Muscle layer of colon (tissue), 2 donors: ENCODE measurements at regions not wholly inside any gene's neighbourhood (a gene's known extent, or its start where the extent isn't known, plus 50 kb on each side); places are given as distances from the start of the nearest gene placed in this dataset.

ENCODE experiments used
- H3K27ac ChIP-seq: one replicate; pipeline ENCODE4 v1.7.0; 2013; ENCODE audit warnings: low read depth, mild to moderate bottlenecking, low read length, moderate library complexity
- H3K27me3 ChIP-seq, 2 donors: one replicate each; pipeline ENCODE4 v1.7.0; 2013; ENCODE audit warnings: low read length in 2 of 2, mild to moderate bottlenecking in 2 of 2; ENCODE audit not compliant: insufficient read depth in 2 of 2, control insufficient read depth in 1 of 2
- H3K36me3 ChIP-seq: one replicate; pipeline ENCODE4 v1.7.0; 2013; ENCODE audit warnings: mild to moderate bottlenecking, low read length; ENCODE audit not compliant: insufficient read depth
- H3K4me1 ChIP-seq: one replicate; pipeline ENCODE4 v1.7.0; 2013; ENCODE audit warnings: mild to moderate bottlenecking, low read length; ENCODE audit not compliant: insufficient read depth
- H3K4me3 ChIP-seq, 2 donors: one replicate each; pipeline ENCODE4 v1.7.0; 2013; ENCODE audit warnings: low read length in 2 of 2, low read depth in 1 of 2, mild to moderate bottlenecking in 1 of 2, moderate library complexity in 1 of 2
- H3K9ac ChIP-seq: one replicate; pipeline ENCODE4 v1.7.0; 2013; ENCODE audit warnings: low read length
- H3K9me3 ChIP-seq: one replicate; pipeline ENCODE4 v1.7.0; 2013; ENCODE audit warnings: mild to moderate bottlenecking, low read length
- donor health status: abdominal sarcoma.
- donor health status: Adenocarcinoma of cecum.

DNA sequence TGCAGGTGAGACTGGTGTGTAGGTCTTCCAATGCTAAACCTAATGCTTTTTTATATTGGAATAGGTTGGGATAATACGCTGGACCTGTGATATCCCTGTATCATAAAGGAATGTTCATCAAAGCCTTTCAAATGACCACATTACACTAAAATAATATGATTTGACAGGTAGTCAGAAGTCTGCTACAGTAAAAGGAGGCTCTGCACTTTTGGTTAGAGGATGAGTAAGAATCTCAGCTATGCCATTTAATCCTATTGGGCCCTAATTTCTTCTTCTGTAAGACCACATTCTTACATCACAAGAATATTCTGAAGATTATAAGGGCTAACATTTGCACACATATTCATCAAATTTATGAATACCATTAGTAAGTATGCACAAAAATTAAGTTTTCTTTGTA, 250.5 kb upstream of the FLRT2 start:
- Histone ChIP-seq H3K36me3 (no peaks in the 10 kb centered on the region), H3K4me3 (no peak overlapping the region), H3K27me3 (no peaks in the 10 kb centered on the region), H3K4me1 (no peaks in the 10 kb centered on the region), H3K27ac (no peak overlapping the region), H3K9ac (no peak overlapping the region), H3K9me3 (no peaks in the 10 kb centered on the region)

DNA sequence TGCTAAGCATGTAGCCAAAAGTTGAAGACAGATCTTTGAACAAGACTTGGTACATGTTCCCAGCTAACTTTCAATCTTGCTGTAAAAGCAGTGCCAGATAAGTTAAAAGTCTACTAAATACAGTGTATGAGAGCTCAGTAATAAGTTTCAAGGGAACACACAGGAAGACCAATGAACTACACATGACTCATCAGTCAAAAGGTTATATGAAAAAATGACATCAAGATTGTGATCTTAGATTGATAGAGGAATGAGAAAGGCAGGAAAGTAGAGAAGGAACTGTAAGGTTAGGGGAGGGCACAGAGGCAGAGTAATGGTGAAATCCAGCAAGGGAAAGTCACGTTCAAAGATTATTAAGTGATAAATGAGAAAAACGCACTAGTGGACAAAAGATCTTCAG, 249.9 kb upstream of the FLRT2 start:
- Histone ChIP-seq H3K4me1 (no peaks in the 10 kb centered on the region), H3K9ac (no peak overlapping the region), H3K27me3 (no peaks in the 10 kb centered on the region), H3K36me3 (no peaks in the 10 kb centered on the region), H3K4me3 (no peak overlapping the region), H3K9me3 (no peaks in the 10 kb centered on the region), H3K27ac (no peak overlapping the region)

DNA sequence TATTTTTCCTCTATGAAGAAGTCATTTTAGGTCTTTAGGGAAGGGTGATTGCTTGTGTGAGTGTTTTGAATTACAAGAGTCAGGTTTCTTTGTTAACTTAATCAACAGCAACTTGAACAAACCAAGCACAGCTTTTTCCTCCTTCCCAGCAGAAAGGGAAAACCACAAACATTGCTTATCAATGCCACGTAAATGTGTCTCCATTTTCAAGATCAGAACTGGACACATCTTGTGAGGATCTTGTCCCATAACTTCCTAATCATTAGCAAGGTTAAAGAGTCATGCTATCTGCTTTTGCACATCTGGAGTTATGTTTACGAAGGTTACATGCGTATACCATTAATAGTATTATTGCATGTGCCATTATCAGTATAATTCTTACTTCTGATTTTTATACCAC, 248.0 kb upstream of the FLRT2 start:
- no peak overlapping the region for H3K4me3 ChIP-seq
- H3K9ac ChIP-seq, result no peak overlapping the region
- no peaks in the 10 kb centered on the region for H3K36me3 ChIP-seq
- no peaks in the 10 kb centered on the region for H3K4me1 ChIP-seq
- no peaks in the 10 kb centered on the region for H3K9me3 ChIP-seq
- H3K27ac ChIP-seq, result no peak overlapping the region
- no peaks in the 10 kb centered on the region for H3K27me3 ChIP-seq

DNA sequence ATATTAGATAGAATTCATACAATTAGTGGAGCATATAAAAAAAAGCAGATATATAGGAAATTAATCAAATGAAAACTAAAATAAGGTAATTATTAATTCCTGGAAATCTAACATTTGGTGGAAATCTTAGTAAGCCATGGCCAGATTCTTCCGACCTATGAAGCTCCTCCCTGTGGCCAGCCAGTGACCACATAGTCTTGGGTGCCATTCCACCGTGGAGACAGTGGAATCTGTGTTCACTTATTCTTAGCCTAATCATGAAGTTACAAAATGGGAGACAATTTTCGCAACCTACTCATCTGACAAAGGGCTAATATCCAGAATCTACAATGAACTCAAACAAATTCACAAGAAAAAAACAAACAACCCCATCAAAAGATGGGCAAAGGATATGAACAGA, 241.9 kb upstream of the FLRT2 start:
- Histone ChIP-seq H3K4me1 (no peaks in the 10 kb centered on the region), H3K36me3 (no peaks in the 10 kb centered on the region), H3K27me3 (no peaks in the 10 kb centered on the region), H3K27ac (no peak overlapping the region), H3K9me3 (no peaks in the 10 kb centered on the region), H3K9ac (no peak overlapping the region), H3K4me3 (no peak overlapping the region)

DNA sequence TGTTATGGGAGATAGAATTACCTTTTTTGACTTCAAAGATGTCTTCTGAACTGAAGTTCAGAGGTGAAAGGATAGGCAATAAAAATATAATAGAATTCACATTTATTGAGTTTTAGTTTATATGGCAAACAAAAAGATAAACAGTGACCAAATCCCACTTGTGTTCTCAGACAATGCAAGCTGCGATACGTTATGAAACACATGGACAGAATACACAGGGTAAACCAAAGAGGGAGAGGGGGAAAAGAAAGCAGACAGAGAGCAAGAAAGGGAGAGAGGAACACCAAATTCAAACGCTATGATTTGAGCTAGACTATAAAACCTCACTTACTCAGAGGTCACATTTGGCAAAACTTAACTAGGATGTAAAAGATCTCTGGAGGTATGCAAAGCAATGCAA, 238.2 kb upstream of the FLRT2 start:
- H3K9me3 ChIP-seq, result no peaks in the 10 kb centered on the region
- H3K4me1 ChIP-seq, result no peaks in the 10 kb centered on the region
- H3K9ac ChIP-seq, result no peak overlapping the region
- no peak overlapping the region for H3K4me3 ChIP-seq
- no peaks in the 10 kb centered on the region for H3K27me3 ChIP-seq
- H3K27ac ChIP-seq, result no peak overlapping the region
- H3K36me3 ChIP-seq, result no peaks in the 10 kb centered on the region

DNA sequence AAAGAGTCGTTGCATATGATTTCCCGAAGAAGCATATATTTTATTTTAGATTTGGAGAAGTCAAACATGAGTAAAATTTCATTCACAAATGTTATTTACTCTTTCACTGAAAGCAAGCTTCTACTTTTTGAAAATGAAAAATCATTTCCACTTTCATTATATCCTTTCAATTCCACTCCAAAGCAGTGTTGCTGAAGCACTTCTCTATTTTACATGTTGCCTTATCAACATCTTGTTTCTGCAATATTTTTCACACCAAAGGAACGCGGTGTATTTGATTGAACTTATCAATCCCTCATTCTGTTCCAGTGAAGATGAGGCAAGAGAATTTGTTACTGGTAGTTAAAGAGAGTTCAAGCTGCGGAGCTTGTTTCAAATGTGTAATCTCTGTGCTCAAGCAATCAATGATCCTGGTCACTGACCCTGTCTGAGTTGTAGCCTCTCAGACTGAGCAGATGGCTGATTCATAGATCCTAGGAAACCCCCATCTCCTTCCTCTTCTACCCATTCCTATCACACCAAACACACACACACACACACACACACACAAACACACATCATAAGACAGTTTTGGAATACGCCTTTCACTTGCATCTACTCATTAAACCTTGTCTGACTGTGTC, 236.2 kb upstream of the FLRT2 start:
- no peaks in the 10 kb centered on the region for H3K27me3 ChIP-seq
- no peak overlapping the region for H3K9ac ChIP-seq
- no peaks in the 10 kb centered on the region for H3K4me1 ChIP-seq
- no peak overlapping the region for H3K4me3 ChIP-seq
- H3K36me3 ChIP-seq, result no peaks in the 10 kb centered on the region
- H3K9me3 ChIP-seq, result no peaks in the 10 kb centered on the region
- H3K27ac ChIP-seq, result no peak overlapping the region

DNA sequence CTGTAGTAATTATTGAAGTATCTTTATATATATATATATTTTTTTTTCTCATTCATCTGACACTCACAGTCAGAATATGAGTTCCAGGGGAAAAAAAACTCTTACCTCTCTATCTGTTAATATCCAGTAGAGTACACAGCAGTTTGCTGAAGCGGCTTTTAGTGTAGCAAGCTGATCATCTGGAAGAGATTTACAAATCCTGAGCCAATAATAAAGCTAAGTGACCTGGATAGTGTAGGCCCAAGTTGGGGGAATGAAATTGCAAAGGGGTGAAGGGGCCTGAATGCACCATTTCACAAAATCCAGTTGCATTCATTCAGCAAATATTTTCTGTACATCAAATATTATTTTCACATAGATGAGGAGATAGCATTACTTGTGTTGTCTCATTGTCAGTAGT, 234.6 kb upstream of the FLRT2 start:
- H3K27ac ChIP-seq, result no peak overlapping the region
- no peak overlapping the region for H3K9ac ChIP-seq
- no peak overlapping the region for H3K4me3 ChIP-seq
- no peaks in the 10 kb centered on the region for H3K36me3 ChIP-seq
- H3K27me3 ChIP-seq, result no peaks in the 10 kb centered on the region
- H3K4me1 ChIP-seq, result no peaks in the 10 kb centered on the region
- no peaks in the 10 kb centered on the region for H3K9me3 ChIP-seq

DNA sequence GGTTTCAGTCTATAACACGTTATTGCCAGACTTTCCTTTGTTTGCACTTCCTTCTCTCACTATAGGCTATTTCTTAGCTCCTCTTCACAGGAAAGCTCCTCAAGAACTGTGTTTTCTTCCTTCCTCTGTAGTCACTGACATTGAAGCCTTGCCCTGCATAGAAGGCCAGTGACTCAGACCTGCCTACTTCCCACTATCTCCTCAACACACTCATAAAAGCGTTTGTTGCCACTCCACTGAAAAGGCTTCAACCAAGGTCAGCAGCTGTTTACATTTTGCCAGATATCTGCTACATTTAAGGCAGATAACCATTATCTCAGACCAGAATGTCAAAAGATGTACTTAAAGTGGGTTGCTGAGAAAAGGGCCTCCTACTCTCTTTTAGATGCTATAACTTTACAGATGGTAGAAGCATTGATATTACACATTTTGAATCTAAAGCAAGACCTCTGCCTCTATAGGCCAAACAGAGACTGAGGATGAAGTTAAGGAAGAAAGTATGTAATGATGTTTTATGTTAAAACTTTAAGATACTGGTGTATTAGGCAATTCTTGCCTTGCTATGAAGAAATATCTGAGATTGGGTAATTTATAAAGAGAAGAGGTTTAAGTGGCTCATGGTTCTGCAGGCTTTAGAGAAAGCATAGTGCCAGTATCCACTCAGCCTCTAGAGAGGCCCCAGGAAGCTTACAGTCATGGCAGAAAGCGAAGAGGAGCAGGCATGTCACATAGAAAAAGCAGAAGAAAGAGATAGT, 233.3 kb upstream of the FLRT2 start:
- no peaks in the 10 kb centered on the region for H3K27me3 ChIP-seq
- no peaks in the 10 kb centered on the region for H3K9me3 ChIP-seq
- no peaks in the 10 kb centered on the region for H3K4me1 ChIP-seq
- H3K36me3 ChIP-seq, result no peaks in the 10 kb centered on the region
- H3K27ac ChIP-seq, result no peak overlapping the region
- H3K9ac ChIP-seq, result no peak overlapping the region
- H3K4me3 ChIP-seq, result no peak overlapping the region

DNA sequence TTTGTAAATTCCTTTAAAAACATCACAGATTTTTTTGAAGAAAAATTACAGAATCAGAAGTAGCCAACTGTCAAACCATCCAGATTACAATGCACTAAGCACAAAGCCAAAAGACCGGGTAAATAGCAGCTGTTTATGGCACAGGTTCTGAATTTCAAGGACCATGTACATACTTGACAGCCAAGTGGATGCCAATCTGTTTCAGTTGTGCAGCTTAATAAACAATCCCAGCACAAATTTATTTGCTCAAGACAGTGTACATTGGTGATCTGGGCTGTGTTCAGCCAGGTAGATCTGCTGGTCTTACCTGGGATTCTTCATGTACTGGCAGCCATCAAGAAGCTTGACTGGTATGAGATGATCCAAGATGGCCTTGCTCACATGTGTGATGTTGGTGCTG, 229.8 kb upstream of the FLRT2 start:
- H3K4me1 ChIP-seq, result no peaks in the 10 kb centered on the region
- H3K36me3 ChIP-seq, result no peaks in the 10 kb centered on the region
- H3K9ac ChIP-seq, result no peak overlapping the region
- no peak overlapping the region for H3K4me3 ChIP-seq
- no peak overlapping the region for H3K27ac ChIP-seq
- no peaks in the 10 kb centered on the region for H3K9me3 ChIP-seq
- H3K27me3 ChIP-seq, result no peaks in the 10 kb centered on the region

DNA sequence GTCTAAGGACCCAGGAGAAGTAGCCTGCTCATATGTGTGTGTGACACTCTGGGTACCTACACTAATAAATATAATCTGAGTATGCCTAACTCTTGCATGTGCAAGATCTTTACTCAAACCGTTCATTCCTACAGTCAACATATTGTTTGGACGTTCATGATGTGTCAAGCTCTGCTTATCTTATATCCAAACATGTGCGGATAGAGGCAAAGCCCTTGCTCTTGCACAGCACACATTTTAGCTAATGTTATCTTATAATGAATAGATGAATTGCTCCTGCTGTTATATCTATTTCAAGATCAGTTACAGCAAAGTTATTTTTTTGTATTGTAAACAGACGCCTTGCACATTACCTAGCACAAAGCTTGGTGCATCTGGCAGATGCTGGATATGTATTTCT, 228.4 kb upstream of the FLRT2 start:
- Histone ChIP-seq H3K4me1 (no peaks in the 10 kb centered on the region), H3K36me3 (no peaks in the 10 kb centered on the region), H3K27me3 (no peaks in the 10 kb centered on the region), H3K9ac (no peak overlapping the region), H3K27ac (no peak overlapping the region), H3K4me3 (no peak overlapping the region), H3K9me3 (no peaks in the 10 kb centered on the region)

DNA sequence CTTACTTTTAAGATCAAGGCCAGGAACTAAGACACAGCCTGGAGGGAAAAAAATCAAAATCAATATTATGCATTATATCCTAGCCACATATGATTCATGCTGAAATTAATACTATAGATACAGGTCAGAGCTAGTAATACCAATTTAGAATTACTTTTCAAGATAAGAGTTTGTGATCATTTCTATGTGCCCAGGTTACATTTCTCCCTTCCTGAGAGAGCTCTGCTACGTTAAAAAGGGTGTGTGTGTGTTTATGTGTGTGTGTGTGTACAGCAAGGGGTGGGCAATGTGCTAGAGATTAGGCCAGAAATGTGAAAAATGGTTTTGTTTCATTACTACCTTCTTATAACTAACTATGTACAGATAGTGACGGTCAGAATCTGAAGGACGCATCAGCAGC, 223.9 kb upstream of the FLRT2 start:
- Histone ChIP-seq H3K9me3 (no peaks in the 10 kb centered on the region), H3K36me3 (no peaks in the 10 kb centered on the region), H3K27ac (no peak overlapping the region), H3K27me3 (no peaks in the 10 kb centered on the region), H3K9ac (no peak overlapping the region), H3K4me1 (no peaks in the 10 kb centered on the region), H3K4me3 (no peak overlapping the region)
